ENCODE measurements at regions not wholly inside any gene's neighbourhood (a gene's known extent, or its start where the extent isn't known, plus 50 kb on each side); places are given as distances from the start of the nearest gene placed in this dataset.
"Not testable (repeated sequence)": the region's sequence is repeated elsewhere in the genome, so short reads cannot be mapped to it uniquely, and the experiment has no call there.

GRCh38 chr7:67344481-67345193 is 348.0 kb downstream of the TYW1 start:
- ATAC-seq (no peak), DNase-seq (no peak)
- no peak overlapping the region for H3K4me3 Mint-ChIP-seq
- no peaks in the 10 kb centered on the region for H3K4me1 Mint-ChIP-seq
- no peaks in the 10 kb centered on the region for H3K27me3 Mint-ChIP-seq
- H3K27ac Mint-ChIP-seq: peak overlapping the region in 1 of 2 donors; percentile 15
- H3K9me3 Mint-ChIP-seq: no peaks in the 10 kb centered on the region

- no peak for DNase-seq
- Mint-ChIP-seq H3K27me3 (no peaks in the 10 kb centered on the region), H3K9me3 (no peaks in the 10 kb centered on the region), H3K27ac (no peak overlapping the region), H3K4me1 (no peaks in the 10 kb centered on the region), H3K4me3 (no peak overlapping the region)
- no peak for ATAC-seq
Observed at GRCh38 chr7:67346126-67346525, 349.5 kb downstream of the TYW1 start.

GRCh38 chr7:67346876-67347275 is 350.2 kb downstream of the TYW1 start:
- Mint-ChIP-seq H3K9me3 (no peaks in the 10 kb centered on the region), H3K27ac (peak overlapping the region in 1 of 2 donors; percentile 57), H3K4me1 (no peaks in the 10 kb centered on the region), H3K27me3 (no peaks in the 10 kb centered on the region), H3K4me3 (no peak overlapping the region)
- DNase-seq (no peak), ATAC-seq (no peak)

GRCh38 chr7:67348171-67348570 is 351.5 kb downstream of the TYW1 start:
- Mint-ChIP-seq H3K27ac (no peak overlapping the region), H3K9me3 (no peaks in the 10 kb centered on the region), H3K4me3 (no peak overlapping the region), H3K4me1 (no peaks in the 10 kb centered on the region), H3K27me3 (no peaks in the 10 kb centered on the region)
- ATAC-seq (no peak), DNase-seq (no peak)

- not testable (repeated sequence) for H3K27ac Mint-ChIP-seq, H3K27me3 Mint-ChIP-seq, H3K4me3 Mint-ChIP-seq, ATAC-seq, H3K4me1 Mint-ChIP-seq, DNase-seq
- H3K9me3 Mint-ChIP-seq: peaks cover 0 to 19% of the 10 kb centered on the region in 2 donors
Observed at GRCh38 chr7:67357653-67358052, 361.0 kb downstream of the TYW1 start.

GRCh38 chr7:67358316-67358715 is 361.7 kb downstream of the TYW1 start:
- H3K9me3 Mint-ChIP-seq: peaks cover 0 to 19% of the 10 kb centered on the region in 2 donors
- not testable (repeated sequence) for ATAC-seq, H3K4me3 Mint-ChIP-seq, H3K4me1 Mint-ChIP-seq, DNase-seq, H3K27me3 Mint-ChIP-seq, H3K27ac Mint-ChIP-seq

- peaks cover 0 to 19% of the 10 kb centered on the region in 2 donors for H3K9me3 Mint-ChIP-seq
- not testable (repeated sequence) for H3K4me3 Mint-ChIP-seq, ATAC-seq, DNase-seq, H3K27me3 Mint-ChIP-seq, H3K4me1 Mint-ChIP-seq
- H3K27ac Mint-ChIP-seq: peak overlapping the region in 1 of 2 donors; percentile 91
Observed at GRCh38 chr7:67358738-67359137, 362.1 kb downstream of the TYW1 start.

GRCh38 chr7:67359900-67360299 is 363.3 kb downstream of the TYW1 start:
- Mint-ChIP-seq H3K27ac (no peak overlapping the region), H3K27me3 (no peaks in the 10 kb centered on the region), H3K4me3 (no peak overlapping the region)

GRCh38 chr7:67361150-67361549 is 364.5 kb downstream of the TYW1 start:
- Mint-ChIP-seq H3K9me3 (peaks cover 0 to 19% of the 10 kb centered on the region in 2 donors), H3K27me3 (no peaks in the 10 kb centered on the region), H3K4me1 (no peaks in the 10 kb centered on the region), H3K27ac (no peak overlapping the region), H3K4me3 (no peak overlapping the region)
- ATAC-seq (no peak), DNase-seq (no peak)

More at GRCh38 chr7:67359900-67360299, 363.3 kb downstream of the TYW1 start:
- no peaks in the 10 kb centered on the region for H3K4me1 Mint-ChIP-seq
- DNase-seq (no peak), ATAC-seq (no peak)
- peaks cover 0 to 19% of the 10 kb centered on the region in 2 donors for H3K9me3 Mint-ChIP-seq

- Mint-ChIP-seq H3K9me3 (peaks cover 0 to 5% of the 10 kb centered on the region in 2 donors), H3K4me1 (no peaks in the 10 kb centered on the region), H3K27me3 (no peaks in the 10 kb centered on the region), H3K4me3 (peak overlapping the region in 1 of 2 donors; percentile 4), H3K27ac (no peak overlapping the region)
- ATAC-seq: no peak
- DNase-seq: no peak
Observed at GRCh38 chr7:67364441-67365017, 367.9 kb downstream of the TYW1 start.

GRCh38 chr7:67371429-67372305 is 375.0 kb downstream of the TYW1 start:
- Mint-ChIP-seq H3K4me3 (no peak overlapping the region), H3K9me3 (peaks cover 5 to 9% of the 10 kb centered on the region in 2 donors), H3K27ac (no peak overlapping the region), H3K27me3 (peaks cover 9% of the 10 kb centered on the region), H3K4me1 (no peaks in the 10 kb centered on the region)
- DNase-seq (peak; percentile 53), ATAC-seq (peak; percentile 86)

GRCh38 chr7:67373389-67373788 is 376.8 kb downstream of the TYW1 start:
- not testable (repeated sequence) for H3K4me1 Mint-ChIP-seq

GRCh38 chr7:67375427-67375826 is 378.8 kb downstream of the TYW1 start:
- DNase-seq: no peak
- no peak overlapping the region for H3K4me3 Mint-ChIP-seq
- peaks cover 9% of the 10 kb centered on the region for H3K27me3 Mint-ChIP-seq
- peaks cover 0 to 9% of the 10 kb centered on the region in 2 donors for H3K9me3 Mint-ChIP-seq
- no peak overlapping the region for H3K27ac Mint-ChIP-seq
- ATAC-seq: no peak
- H3K4me1 Mint-ChIP-seq: no peaks in the 10 kb centered on the region

More at GRCh38 chr7:67373389-67373788, 376.8 kb downstream of the TYW1 start:
- ATAC-seq, H3K4me3 Mint-ChIP-seq, H3K27me3 Mint-ChIP-seq, H3K9me3 Mint-ChIP-seq, DNase-seq, H3K27ac Mint-ChIP-seq: not testable (repeated sequence)

GRCh38 chr7:67377939-67378862 is 381.6 kb downstream of the TYW1 start:
- Mint-ChIP-seq H3K27me3 (peaks cover 9% of the 10 kb centered on the region), H3K27ac (no peak overlapping the region), H3K4me1 (no peaks in the 10 kb centered on the region), H3K9me3 (peaks cover 0 to 9% of the 10 kb centered on the region in 2 donors), H3K4me3 (no peak overlapping the region)
- ATAC-seq: peak; percentile 70
- peak; percentile 49 to 60 for DNase-seq

- no peaks in the 10 kb centered on the region for H3K4me1 Mint-ChIP-seq
- no peak overlapping the region for H3K4me3 Mint-ChIP-seq
- no peak overlapping the region for H3K27ac Mint-ChIP-seq
- peaks cover 9% of the 10 kb centered on the region for H3K27me3 Mint-ChIP-seq
- ATAC-seq: no peak
- no peaks in the 10 kb centered on the region for H3K9me3 Mint-ChIP-seq
- no peak for DNase-seq
Observed at GRCh38 chr7:67380326-67380725, 383.7 kb downstream of the TYW1 start.

Measured in stimulated activated naive CD8-positive, alpha-beta T cell treated with anti-CD3 and anti-CD28 coated beads, Interleukin-15, amount 100 ng/mL, for 72 hours (primary cell).